GM20000 (cell line): ENCODE measurements at regions not wholly inside any gene's neighbourhood (a gene's known extent, or its start where the extent isn't known, plus 50 kb on each side); places are given as distances from the start of the nearest gene placed in this dataset.
"Not testable (repeated sequence)": the region's sequence is repeated elsewhere in the genome, so short reads cannot be mapped to it uniquely, and the experiment has no call there.

Experiments used
- DNase-seq: peaks from one replicate; pipeline ENCODE4 v3.0.0; 2012; ENCODE audit warnings: low spot score
- CTCF ChIP-seq: IDR thresholded peaks from 2 replicates; pipeline ENCODE4 v1.5.1; 2012; ENCODE audit warnings: mild to moderate bottlenecking, control low read depth; ENCODE audit errors: extremely low read depth, missing control alignments

GRCh38 chr6:148635070-148635743, 111.6 kb upstream of the UST start:
- no peak for TF ChIP-seq CTCF
- DNase-seq = no peak

- not testable (repeated sequence) for DNase-seq
These were observed 105.0 kb upstream of the UST start for GRCh38 chr6:148641836-148642235.

GRCh38 chr6:148643208-148643607, 103.6 kb upstream of the UST start:
- DNase-seq = not testable (repeated sequence)

GRCh38 chr6:148645049-148645448, 101.8 kb upstream of the UST start:
- DNase-seq = not testable (repeated sequence)

GRCh38 chr6:148648754-148649453, 97.9 kb upstream of the UST start:
- DNase-seq = no peak
- no peak for TF ChIP-seq CTCF

GRCh38 chr6:148649454-148649963, 97.3 kb upstream of the UST start:
- no peak for DNase-seq
- no peak for TF ChIP-seq CTCF

- DNase-seq = no peak
- no peak for TF ChIP-seq CTCF
These were observed 95.8 kb upstream of the UST start for GRCh38 chr6:148650941-148651505.

- no peak for DNase-seq
- no peak for TF ChIP-seq CTCF
These were observed 94.6 kb upstream of the UST start for GRCh38 chr6:148652205-148652604.
